Mucosa of descending colon (tissue), 3 donors: ENCODE measurements at regions not wholly inside any gene's neighbourhood (a gene's known extent, or its start where the extent isn't known, plus 50 kb on each side); places are given as distances from the start of the nearest gene placed in this dataset.

ENCODE experiments used
- ATAC-seq: fragments of 200-7000 bp; cut with Tn5 transposase; one replicate; pipeline ENCODE4 v1.9.1; 2020; ENCODE audit warnings: mild to moderate bottlenecking, moderate library complexity
- DNase-seq, 3 donors: peaks; one replicate each; pipeline ENCODE4 v3.0.0-alpha.2; 2020
- H3K36me3 ChIP-seq: fragments of 200-600 bp; one replicate; pipeline ENCODE4 v1.8.0; 2021; ENCODE audit warnings: low read depth, mild to moderate bottlenecking
- H3K4me1 ChIP-seq: fragments of 200-600 bp; one replicate; pipeline ENCODE4 v1.8.0; 2021; ENCODE audit warnings: low read depth, mild to moderate bottlenecking
- H3K4me3 ChIP-seq: fragments of 200-600 bp; one replicate; pipeline ENCODE4 v1.8.0; 2021; ENCODE audit warnings: mild to moderate bottlenecking
- H3K9me3 ChIP-seq: fragments of 200-600 bp; one replicate; pipeline ENCODE4 v1.8.0; 2021; ENCODE audit warnings: mild to moderate bottlenecking
- CTCF ChIP-seq: fragments of 200-600 bp; IDR thresholded peaks from one replicate; pipeline ENCODE4 v1.8.0; 2022; ENCODE audit warnings: antibody characterized with exemption, mild to moderate bottlenecking
- intact Hi-C, 2 donors: fragments of 100-400 bp; cut with DNase I in 1 of 2; cut with micrococcal nuclease in 1 of 2; formaldehyde crosslinking; loops; one replicate each; pipeline versions ENCODE4 v1.11.0 to v1.11.1; 2022; cut with DNase I, micrococcal nuclease
- donor health status: DM: no; HTN: no; CAD: no; lungs with moderate emphysema.
- donor health status: DM: no; HTN: no; CAD: no.
- donor health status: DM: no; HTN: yes; CAD: no.

GRCh38 chr5:113673041-113673440 is 159.5 kb downstream of the YTHDC2 start:
- no peak for DNase-seq
- Histone ChIP-seq H3K9me3 (peaks cover 3% of the 10 kb centered on the region), H3K36me3 (no peaks in the 10 kb centered on the region), H3K4me3 (no peak overlapping the region), H3K4me1 (no peaks in the 10 kb centered on the region)
- no peak for ATAC-seq
- intact Hi-C loops: loop anchor here in 1 of 2 donors (10.0 kb wide), 1 partner anchor 772 kb away; no protein-coding TSS in a partner anchor
- no peak for TF ChIP-seq CTCF

- intact Hi-C loops: loop anchor here (5.0 to 10.0 kb wide), 2 partner anchors 770 to 777 kb away; no protein-coding TSS in a partner anchor
- Histone ChIP-seq H3K36me3 (no peaks in the 10 kb centered on the region), H3K4me3 (no peak overlapping the region), H3K4me1 (no peaks in the 10 kb centered on the region), H3K9me3 (peaks cover 3% of the 10 kb centered on the region)
- TF ChIP-seq CTCF: no peak
- DNase-seq: no peak
- no peak for ATAC-seq
Measured at GRCh38 chr5:113675166-113675565, 161.7 kb downstream of the YTHDC2 start.

GRCh38 chr5:113678202-113678601 is 164.7 kb downstream of the YTHDC2 start:
- ATAC-seq (no peak), DNase-seq (no peak)
- intact Hi-C loops: loop anchor here (5.0 to 10.0 kb wide), 2 partner anchors 767 to 774 kb away; no protein-coding TSS in a partner anchor
- H3K4me1 ChIP-seq: no peaks in the 10 kb centered on the region
- no peak overlapping the region for H3K4me3 ChIP-seq
- no peak for TF ChIP-seq CTCF
- H3K9me3 ChIP-seq: peaks cover 3% of the 10 kb centered on the region
- H3K36me3 ChIP-seq: no peaks in the 10 kb centered on the region

GRCh38 chr5:113678924-113679575 is 165.6 kb downstream of the YTHDC2 start:
- DNase-seq: peak in 1 of 3 donors; percentile 41
- Histone ChIP-seq H3K4me1 (no peaks in the 10 kb centered on the region), H3K36me3 (no peaks in the 10 kb centered on the region), H3K9me3 (no peaks in the 10 kb centered on the region), H3K4me3 (no peak overlapping the region)
- TF ChIP-seq CTCF: peak; percentile 36
- intact Hi-C loops: loop anchor here (5.0 to 10.0 kb wide), 2 partner anchors 766 to 773 kb away; no protein-coding TSS in a partner anchor
- peak; percentile 42 for ATAC-seq

- no peaks in the 10 kb centered on the region for H3K4me1 ChIP-seq
- intact Hi-C loops: no loop called here
- no peaks in the 10 kb centered on the region for H3K36me3 ChIP-seq
- no peak overlapping the region for H3K4me3 ChIP-seq
- no peak for TF ChIP-seq CTCF
- DNase-seq (no peak), ATAC-seq (no peak)
- no peaks in the 10 kb centered on the region for H3K9me3 ChIP-seq
Measured at GRCh38 chr5:113680534-113680933, 167.0 kb downstream of the YTHDC2 start.
